K562 (cell line): ENCODE measurements at regions not wholly inside any gene's neighbourhood (a gene's known extent, or its start where the extent isn't known, plus 50 kb on each side); places are given as distances from the start of the nearest gene placed in this dataset.

Experiments used
- ATAC-seq: fragments of 200-7000 bp; cut with Tn5 transposase; 3 replicates; pipeline ENCODE4 v1.9.1; 2020; ENCODE audit warnings: moderate library complexity
- BruUV-seq: library from RNA; stranded (reverse); fragments of 400-500 nt; replicated peaks from 2 replicates; lab custom pipeline; 2021; lab: Mats Ljungman, UMichigan
- CTCF ChIA-PET: fragments of 300-600 bp; formaldehyde crosslinking; extraction: SDS; loops from one replicate; lab custom pipeline; 2021; ENCODE audit warnings: low intra/inter-chr PET ratio; lab: Yijun Ruan, JAX
- POLR2A ChIA-PET: fragments of 300-600, 350-650 bp; sonication (Branson Sonifier 250); formaldehyde crosslinking; extraction: SDS; loops from one replicate; lab custom pipeline; 2021; ENCODE audit warnings: antibody characterized with exemption, inconsistent platforms; lab: Yijun Ruan, JAX
- DNase-seq, 4 experiments: peaks; one replicate each; pipeline versions ENCODE4 v3.0.0 to v3.0.0-alpha.2; 2011 to 2018; ENCODE audit warnings: low spot score in 3 of 4, mixed read lengths in 3 of 4; ENCODE audit errors: extremely low read depth in 1 of 4
- FAIRE-seq: peaks from 2 replicates; lab custom pipeline; 2011; peaks lifted over from hg19 to GRCh38; lab: Jason Lieb, UNC
- H2AFZ ChIP-seq: 2 replicates; pipeline ENCODE4 v1.6.0; 2011; ENCODE audit warnings: low read depth, low read length, control low read depth, inconsistent platforms
- H3K27ac ChIP-seq: fragments of 200-600 bp; 3 replicates; pipeline ENCODE4 v1.8.0; 2011; ENCODE audit warnings: low read depth, mild to moderate bottlenecking, control low read depth, inconsistent platforms, low read length, moderate library complexity, mixed read lengths; ENCODE audit errors: extremely low read depth
- H3K27me3 ChIP-seq, 2 experiments: fragments of 300-600 bp in 1 of 2; 2 replicates in 1 of 2; 3 replicates in 1 of 2; pipeline versions ENCODE4 v1.6.0 to v1.8.0; 2011; ENCODE audit warnings: inconsistent platforms in 2 of 2, low read length in 2 of 2, mild to moderate bottlenecking in 1 of 2, mixed read lengths in 1 of 2, moderate library complexity in 1 of 2; ENCODE audit not compliant: control insufficient read depth in 2 of 2, insufficient read depth in 2 of 2
- H3K36me3 ChIP-seq: fragments of 300-600 bp; 3 replicates; pipeline ENCODE4 v1.8.0; 2011; ENCODE audit warnings: mild to moderate bottlenecking, low read length, inconsistent platforms; ENCODE audit not compliant: control insufficient read depth, insufficient read depth
- H3K4me1 ChIP-seq, 2 experiments: fragments of 200-600 bp in 1 of 2; replicated peaks in 1 of 2; 2 replicates in 1 of 2; 3 replicates in 1 of 2; pipeline versions ENCODE4 v1.5.1 to v1.8.0; 2011; ENCODE audit warnings: inconsistent platforms in 2 of 2, low read length in 2 of 2, mild to moderate bottlenecking in 1 of 2, mixed read lengths in 1 of 2, moderate library complexity in 1 of 2; ENCODE audit not compliant: control insufficient read depth in 2 of 2, insufficient read depth in 2 of 2
- H3K4me2 ChIP-seq: 2 replicates; pipeline ENCODE4 v1.6.1; 2011; ENCODE audit warnings: low read length, control low read depth, inconsistent platforms, mixed read lengths; ENCODE audit not compliant: insufficient read depth
- H3K4me3 ChIP-seq: fragments of 200-600 bp; sonication (generic), shearing (Covaris generic); 2 replicates; pipeline ENCODE4 v1.5.1; 2016; ENCODE audit warnings: control low read depth, inconsistent platforms
- H3K79me2 ChIP-seq: fragments of 200-600 bp; 3 replicates; pipeline ENCODE4 v1.8.0; 2011; ENCODE audit warnings: low read length, inconsistent platforms; ENCODE audit not compliant: control insufficient read depth, insufficient read depth
- H3K9ac ChIP-seq, 2 experiments: 2 replicates each; pipeline versions ENCODE4 v1.6.0 to v1.6.1; 2011; ENCODE audit warnings: low read depth in 2 of 2, low read length in 2 of 2, control low read depth in 1 of 2, inconsistent platforms in 1 of 2, mild to moderate bottlenecking in 1 of 2, mixed read lengths in 1 of 2; ENCODE audit not compliant: insufficient read depth in 1 of 2
- H3K9me1 ChIP-seq: one replicate; pipeline ENCODE4 v1.6.0; 2011; ENCODE audit warnings: inconsistent platforms, mild to moderate bottlenecking, low read length, moderate library complexity; ENCODE audit not compliant: control insufficient read depth, insufficient read depth
- H3K9me3 ChIP-seq: replicated peaks from 2 replicates; pipeline ENCODE4 v1.5.1; 2011; ENCODE audit warnings: low read depth, low read length, inconsistent platforms; ENCODE audit not compliant: control insufficient read depth, insufficient read depth
- H4K20me1 ChIP-seq: replicated peaks from 2 replicates; pipeline ENCODE4 v1.6.1; 2011; ENCODE audit warnings: low read length, inconsistent platforms, mixed read lengths; ENCODE audit not compliant: control insufficient read depth, insufficient read depth
- NONO ChIP-seq, 2 experiments: fragments of 200-400 bp in 1 of 2; fragments of 450-650 bp in 1 of 2; formaldehyde crosslinking in 1 of 2; IDR thresholded peaks; 2 replicates each; pipeline ENCODE4 v1.6.1; 2017; ENCODE audit warnings: low read depth in 2 of 2, mild to moderate bottlenecking in 2 of 2, moderate library complexity in 2 of 2, low read length in 1 of 2
- TEAD1 ChIP-seq, 2 experiments: fragments of 450-650 bp in 1 of 2; sonication (generic) in 1 of 2; formaldehyde crosslinking; IDR thresholded peaks; 2 replicates each; pipeline versions ENCODE4 v1.4.0 to v1.8.0; 2020 to 2022; ENCODE audit warnings: mild to moderate bottlenecking in 2 of 2, missing genetic modification reagents in 1 of 2
- UBTF ChIP-seq, 2 experiments: IDR thresholded peaks; 2 replicates each; pipeline ENCODE4 v1.6.1; 2012; ENCODE audit warnings: improper control_type of control experiment in 2 of 2, low read depth in 2 of 2, low read length in 2 of 2, borderline replicate concordance in 1 of 2
- WGBS: fragments of 100-300 bp; shearing (Covaris generic); methylation state at CpG from one replicate; pipeline ENCODE4 v1.1.6; 2016; ENCODE audit warnings: low coverage, mixed read lengths; ENCODE audit not compliant: insufficient coverage; ENCODE audit errors: missing lambda C conversion rate; 5-methylcytosine and 5-hydroxymethylcytosine counted together
- in situ Hi-C: fragments of 300-500 bp; cut with MboI; formaldehyde crosslinking; loops from 4 replicates; pipeline ENCODE4 v1.15.0; 2018; ENCODE audit warnings: inconsistent platforms, mixed read lengths
- intact Hi-C: fragments of 100-400 bp; cut with micrococcal nuclease; formaldehyde crosslinking; loops from 2 replicates; pipeline ENCODE4 v1.14.2; 2022

DNA sequence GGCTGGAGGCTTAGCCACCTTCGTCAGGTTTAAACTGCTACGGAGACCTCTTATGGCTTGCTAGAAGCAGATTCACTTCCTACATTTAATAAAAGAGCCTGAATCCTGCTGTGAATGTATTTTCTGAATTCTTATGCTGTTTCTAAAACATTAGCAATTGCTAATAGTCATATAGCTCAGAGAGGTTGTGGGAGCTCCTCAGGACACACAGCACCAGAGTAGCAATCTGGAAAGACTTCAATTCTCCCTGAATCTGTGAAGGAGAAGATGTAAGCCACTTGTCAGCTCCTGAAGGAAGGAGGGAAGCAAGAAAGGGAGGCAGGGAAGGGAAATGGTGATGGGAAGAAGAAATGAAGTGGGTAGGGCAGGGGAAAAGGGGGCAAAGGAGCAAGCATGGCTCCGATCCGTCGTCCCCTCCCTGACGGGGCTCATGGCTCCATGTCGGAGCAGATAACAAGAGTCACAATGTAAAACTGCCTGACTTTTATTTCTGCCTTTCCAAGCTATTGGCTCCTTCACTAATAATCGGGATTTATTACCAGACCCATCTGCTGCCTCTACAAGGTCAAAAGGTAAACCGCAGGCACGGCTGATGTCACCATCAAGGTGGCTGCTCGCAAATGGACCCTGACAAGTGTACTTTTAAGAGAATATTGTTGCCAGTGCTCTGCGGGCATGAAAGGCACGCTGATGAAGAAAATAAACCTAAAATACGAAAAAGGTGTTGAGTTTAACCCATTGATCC, 656.0 kb upstream of the SALL3 start (continued):
- TF ChIP-seq NONO (IDR thresholded peaks at IDR 0.05; ENCODE audit: low read depth in 2 of 2, low read length in 1 of 2) (no peak), TEAD1 (CRISPR knock-in tag; IDR thresholded peaks at IDR 0.05) (no peak)

DNA sequence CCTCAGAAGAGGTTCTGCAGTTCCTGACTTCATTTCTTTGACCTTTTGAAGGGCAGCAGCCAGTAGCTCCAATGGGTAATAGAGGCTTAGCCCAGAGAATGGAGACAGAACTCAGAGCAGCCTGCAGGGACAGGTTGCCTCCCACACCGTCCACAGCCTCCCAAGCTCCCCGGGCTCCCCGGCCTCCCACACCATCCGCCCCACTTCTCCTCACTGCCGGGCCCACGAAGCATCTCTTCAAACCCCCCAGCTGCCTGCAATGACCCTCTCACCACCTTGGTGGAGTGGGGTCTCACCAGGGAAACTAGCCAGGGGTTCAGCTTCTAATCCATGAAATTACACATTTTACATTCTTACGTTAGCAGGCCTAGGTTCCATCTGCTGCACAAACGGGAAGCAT, 652.0 kb upstream of the SALL3 start:
- ATAC-seq (no peak), FAIRE-seq (no peak), DNase-seq (no peak)
- TF ChIP-seq UBTF (IDR thresholded peaks at IDR 0.05; ENCODE audit: borderline replicate concordance in 1 of 2, low read depth in 2 of 2, low read length in 2 of 2): no peak
- 4% methylated on average over 8 of the region's 8 CpGs for WGBS
- H3K9me1 ChIP-seq: no peaks in the 10 kb centered on the region
- H3K27me3 ChIP-seq: peaks cover 0 to 4% of the 10 kb centered on the region in 2 experiments; a peak in 2 of 5 replicates
- H3K9me3 ChIP-seq: no peaks in the 10 kb centered on the region
- no peak overlapping the region for H3K9ac ChIP-seq
- no peak overlapping the region for H3K4me3 ChIP-seq
- no peak overlapping the region for H3K27ac ChIP-seq
- POLR2A ChIA-PET: no interaction called here
- in situ Hi-C loops: no loop called here
- no peaks in the 10 kb centered on the region for H4K20me1 ChIP-seq
- H3K4me2 ChIP-seq: no peak overlapping the region
- no peak overlapping the region for H2AFZ ChIP-seq
- no TSS peak for BruUV-seq
- intact Hi-C loops: no loop called here
- CTCF ChIA-PET: no interaction called here
- no peaks in the 10 kb centered on the region for H3K36me3 ChIP-seq
- H3K4me1 ChIP-seq: no peaks in the 10 kb centered on the region
- H3K79me2 ChIP-seq: no peaks in the 10 kb centered on the region
